H9 (cell line): ENCODE measurements at regions not wholly inside any gene's neighbourhood (a gene's known extent, or its start where the extent isn't known, plus 50 kb on each side); places are given as distances from the start of the nearest gene placed in this dataset.

Experiments used
- DNase-seq: peaks from one replicate; pipeline ENCODE4 v3.0.0-alpha.2; 2017
- H2AFZ ChIP-seq: one replicate; pipeline ENCODE4 v1.6.1; 2013; ENCODE audit warnings: mild to moderate bottlenecking, low read length, control low read depth, moderate library complexity
- H2AK5ac ChIP-seq: 2 replicates; pipeline ENCODE4 v1.6.1; 2013; ENCODE audit warnings: low read length, control low read depth, mixed read lengths; ENCODE audit not compliant: insufficient read length
- H2BK120ac ChIP-seq: one replicate; pipeline ENCODE4 v1.6.1; 2013; ENCODE audit warnings: low read depth, mild to moderate bottlenecking, low read length, control low read depth, inconsistent platforms; ENCODE audit not compliant: poor library complexity, severe bottlenecking
- H2BK12ac ChIP-seq: 2 replicates; pipeline ENCODE4 v1.6.1; 2013; ENCODE audit warnings: low read length, control low read depth, mixed read lengths, low read depth; ENCODE audit not compliant: insufficient read length
- H2BK15ac ChIP-seq: 2 replicates; pipeline ENCODE4 v1.6.1; 2013; ENCODE audit warnings: low read depth, low read length, control low read depth
- H2BK20ac ChIP-seq: one replicate; pipeline ENCODE4 v1.6.1; 2013; ENCODE audit warnings: low read depth, mild to moderate bottlenecking, low read length, control low read depth, inconsistent platforms; ENCODE audit not compliant: poor library complexity, severe bottlenecking
- H2BK5ac ChIP-seq: 2 replicates; pipeline ENCODE4 v1.6.1; 2013; ENCODE audit warnings: low read length, control low read depth, mixed read lengths; ENCODE audit not compliant: insufficient read length
- H3K14ac ChIP-seq: 2 replicates; pipeline ENCODE4 v1.6.1; 2013; ENCODE audit warnings: low read length, control low read depth; ENCODE audit not compliant: insufficient read depth
- H3K18ac ChIP-seq: 2 replicates; pipeline ENCODE4 v1.6.1; 2013; ENCODE audit warnings: low read depth, mild to moderate bottlenecking, mixed read lengths, low read length, control low read depth; ENCODE audit not compliant: insufficient read length
- H3K23ac ChIP-seq: 2 replicates; pipeline ENCODE4 v1.6.1; 2013; ENCODE audit warnings: low read length, control low read depth, mixed read lengths, low read depth; ENCODE audit not compliant: insufficient read length
- H3K23me2 ChIP-seq: 2 replicates; pipeline ENCODE4 v1.6.1; 2013; ENCODE audit warnings: low read depth, mild to moderate bottlenecking, mixed read lengths, low read length, control low read depth; ENCODE audit not compliant: insufficient read length, poor library complexity, severe bottlenecking
- H3K27ac ChIP-seq: 2 replicates; pipeline ENCODE4 v1.5.1; 2013; ENCODE audit warnings: low read length, control low read depth, mixed read lengths, low read depth; ENCODE audit not compliant: insufficient read length
- H3K27me3 ChIP-seq: 2 replicates; pipeline ENCODE4 v1.6.1; 2013; ENCODE audit warnings: low read length, control low read depth, inconsistent platforms; ENCODE audit not compliant: insufficient read depth
- H3K4ac ChIP-seq: 2 replicates; pipeline ENCODE4 v1.6.1; 2013; ENCODE audit warnings: low read depth, mild to moderate bottlenecking, control low read depth, inconsistent platforms, low read length, moderate library complexity
- H3K4me1 ChIP-seq: 2 replicates; pipeline ENCODE4 v1.6.1; 2013; ENCODE audit warnings: low read length, control low read depth, inconsistent platforms; ENCODE audit not compliant: insufficient read depth
- H3K4me2 ChIP-seq: 2 replicates; pipeline ENCODE4 v1.6.1; 2013; ENCODE audit warnings: low read length, control low read depth, mixed read lengths; ENCODE audit not compliant: insufficient read length, insufficient read depth
- H3K56ac ChIP-seq: 2 replicates; pipeline ENCODE4 v1.6.1; 2013; ENCODE audit warnings: low read depth, mild to moderate bottlenecking, mixed read lengths, low read length, control low read depth; ENCODE audit not compliant: insufficient read length
- H3K79me1 ChIP-seq: 2 replicates; pipeline ENCODE4 v1.6.1; 2013; ENCODE audit warnings: low read depth, mild to moderate bottlenecking, moderate library complexity, low read length, control low read depth, inconsistent platforms; ENCODE audit not compliant: insufficient read depth, poor library complexity, severe bottlenecking
- H3K79me2 ChIP-seq: 2 replicates; pipeline ENCODE4 v1.6.1; 2013; ENCODE audit warnings: low read length, control low read depth, inconsistent platforms; ENCODE audit not compliant: insufficient read depth
- H3K9ac ChIP-seq: 2 replicates; pipeline ENCODE4 v1.6.1; 2013; ENCODE audit warnings: low read length, control low read depth, mixed read lengths; ENCODE audit not compliant: insufficient read length; ENCODE audit errors: extremely low read depth
- H3K9me3 ChIP-seq: one replicate; pipeline ENCODE4 v1.6.1; 2013; ENCODE audit warnings: low read depth, low read length, inconsistent platforms; ENCODE audit not compliant: control insufficient read depth
- H3T11ph ChIP-seq: one replicate; pipeline ENCODE4 v1.6.1; 2013; ENCODE audit warnings: mild to moderate bottlenecking, low read length, control low read depth, inconsistent platforms
- H4K20me1 ChIP-seq: one replicate; pipeline ENCODE4 v1.6.1; 2013; ENCODE audit not compliant: control insufficient read depth, insufficient read length, insufficient read depth
- H4K5ac ChIP-seq: 2 replicates; pipeline ENCODE4 v1.6.1; 2013; ENCODE audit warnings: low read depth, mild to moderate bottlenecking, mixed read lengths, low read length, control low read depth; ENCODE audit not compliant: insufficient read length
- H4K8ac ChIP-seq: replicated peaks from 2 replicates; pipeline ENCODE4 v1.6.1; 2013; ENCODE audit warnings: low read length, control low read depth, mixed read lengths, low read depth; ENCODE audit not compliant: insufficient read length
- H4K91ac ChIP-seq: 2 replicates; pipeline ENCODE4 v1.6.1; 2013; ENCODE audit warnings: low read depth, mild to moderate bottlenecking, moderate library complexity, mixed read lengths, low read length, control low read depth; ENCODE audit not compliant: insufficient read length
- H3K27ac Mint-ChIP-seq, 3 experiments: 2 replicates in 2 of 3; 3 replicates in 1 of 3; pipeline ENCODE4 v1.8.0; 2020 to 2021; ENCODE audit warnings: mixed read lengths in 3 of 3, mild to moderate bottlenecking in 1 of 3, moderate library complexity in 1 of 3
- H3K27me3 Mint-ChIP-seq: 2 replicates; pipeline ENCODE4 v1.8.0; 2021; ENCODE audit warnings: low read depth, mild to moderate bottlenecking, moderate library complexity, mixed read lengths
- H3K36me3 Mint-ChIP-seq, 3 experiments: 2 replicates in 2 of 3; 3 replicates in 1 of 3; pipeline ENCODE4 v1.8.0; 2020 to 2021; ENCODE audit warnings: low read depth in 3 of 3, mixed read lengths in 3 of 3; ENCODE audit not compliant: insufficient read depth in 1 of 3
- H3K4me1 Mint-ChIP-seq, 2 experiments: 2 replicates each; pipeline ENCODE4 v1.8.0; 2020; ENCODE audit warnings: mixed read lengths in 2 of 2
- H3K4me3 Mint-ChIP-seq, 2 experiments: 2 replicates in 1 of 2; 3 replicates in 1 of 2; pipeline ENCODE4 v1.8.0; 2020 to 2021; ENCODE audit warnings: mild to moderate bottlenecking in 2 of 2, mixed read lengths in 2 of 2, moderate library complexity in 1 of 2
- H3K9me3 Mint-ChIP-seq, 2 experiments: 2 replicates in 1 of 2; 3 replicates in 1 of 2; pipeline ENCODE4 v1.8.0; 2020; ENCODE audit warnings: mild to moderate bottlenecking in 2 of 2, mixed read lengths in 2 of 2, moderate library complexity in 1 of 2
- CTCF ChIP-seq: fragments of 200-600 bp; sonication (generic); conservative IDR thresholded peaks from 3 replicates; pipeline ENCODE4 v1.8.0; 2021; ENCODE audit warnings: antibody characterized with exemption, mild to moderate bottlenecking
- WGBS: extraction: QIAGEN DNeasy Blood & Tissue Kit; methylation state at CpG from one replicate; pipeline ENCODE4 v1.1.7; 2013; ENCODE audit warnings: missing lambda C conversion rate, low lambda C conversion rate, mixed read lengths; ENCODE audit not compliant: insufficient read length; ENCODE audit errors: extremely low coverage; 5-methylcytosine and 5-hydroxymethylcytosine counted together

DNA sequence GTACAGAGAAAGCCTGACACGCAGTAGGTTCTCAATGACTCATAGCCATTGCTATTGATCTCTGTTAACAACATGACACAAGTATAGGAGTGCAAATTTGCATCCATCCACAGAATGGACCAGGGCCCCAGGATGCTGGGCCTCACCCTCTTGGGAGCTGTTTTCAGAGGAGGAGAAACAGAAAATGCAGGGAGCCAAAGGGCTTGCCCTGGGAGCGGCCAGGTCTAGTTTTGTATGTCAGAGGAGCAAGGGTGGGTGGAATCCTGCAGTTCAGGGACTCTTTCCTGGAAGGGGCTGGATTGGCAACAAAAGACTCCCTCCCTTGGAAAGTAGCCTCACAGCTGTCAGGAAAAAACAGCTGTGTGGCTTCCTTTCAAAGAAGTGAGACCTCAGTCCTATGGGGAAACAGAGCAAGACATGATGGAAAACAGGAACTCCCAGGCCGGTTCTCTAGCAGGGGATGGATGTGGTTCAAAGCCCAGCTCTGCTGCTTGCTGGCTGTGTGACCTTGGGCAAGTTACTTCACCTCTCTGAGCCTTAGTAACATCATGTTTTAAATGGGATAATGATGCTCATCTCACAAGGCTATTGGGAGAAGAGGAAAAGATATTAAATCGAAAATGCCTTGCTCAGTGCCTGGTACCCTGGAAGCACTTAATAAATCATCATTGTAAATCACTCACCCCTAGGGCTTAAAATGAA is 50.5 kb upstream of the SH3PXD2B start:
- Histone ChIP-seq H3K79me2 (no peaks in the 10 kb centered on the region), H3K27me3 (no peaks in the 10 kb centered on the region), H2BK15ac (no peak overlapping the region), H2BK20ac (no peak overlapping the region), H3K9me3 (no peaks in the 10 kb centered on the region), H2AFZ (no peak overlapping the region), H3T11ph (no peak overlapping the region), H3K9ac (no peak overlapping the region), H3K4ac (no peak overlapping the region), H4K8ac (no peak overlapping the region), H4K20me1 (no peaks in the 10 kb centered on the region), H4K91ac (no peak overlapping the region), H3K23me2 (no peaks in the 10 kb centered on the region), H3K4me2 (no peak overlapping the region), H2AK5ac (no peak overlapping the region), H2BK12ac (no peak overlapping the region), H3K14ac (no peak overlapping the region), H3K56ac (no peak overlapping the region), H3K23ac (no peak overlapping the region), H3K4me1 (no peaks in the 10 kb centered on the region), H3K79me1 (no peaks in the 10 kb centered on the region), H2BK5ac (no peak overlapping the region), H4K5ac (no peak overlapping the region), H2BK120ac (no peak overlapping the region), H3K27ac (no peak overlapping the region), H3K18ac (no peak overlapping the region)
- H3K27me3 Mint-ChIP-seq, result peaks cover 35% of the 10 kb centered on the region
- peaks cover 5 to 21% of the 10 kb centered on the region in 2 experiments for H3K4me1 Mint-ChIP-seq
- no peaks in the 10 kb centered on the region for H3K36me3 Mint-ChIP-seq
- no peak for TF ChIP-seq CTCF
- H3K9me3 Mint-ChIP-seq, result no peaks in the 10 kb centered on the region
- WGBS, result no CpG with 5 or more reads among the region's 4 CpGs
- no peak overlapping the region for H3K4me3 Mint-ChIP-seq
- peak; percentile 4 for DNase-seq
- no peak overlapping the region for H3K27ac Mint-ChIP-seq
